Fibroblast of skin of left biceps (primary cell): ENCODE measurements at regions not wholly inside any gene's neighbourhood (a gene's known extent, or its start where the extent isn't known, plus 50 kb on each side); places are given as distances from the start of the nearest gene placed in this dataset.
"Not testable (repeated sequence)": the region's sequence is repeated elsewhere in the genome, so short reads cannot be mapped to it uniquely, and the experiment has no call there.

Experiments
- DNase-seq, 2 experiments: peaks; one replicate each; pipeline ENCODE4 v3.0.0-alpha.2; 2013; ENCODE audit warnings: low read depth in 2 of 2

DNA sequence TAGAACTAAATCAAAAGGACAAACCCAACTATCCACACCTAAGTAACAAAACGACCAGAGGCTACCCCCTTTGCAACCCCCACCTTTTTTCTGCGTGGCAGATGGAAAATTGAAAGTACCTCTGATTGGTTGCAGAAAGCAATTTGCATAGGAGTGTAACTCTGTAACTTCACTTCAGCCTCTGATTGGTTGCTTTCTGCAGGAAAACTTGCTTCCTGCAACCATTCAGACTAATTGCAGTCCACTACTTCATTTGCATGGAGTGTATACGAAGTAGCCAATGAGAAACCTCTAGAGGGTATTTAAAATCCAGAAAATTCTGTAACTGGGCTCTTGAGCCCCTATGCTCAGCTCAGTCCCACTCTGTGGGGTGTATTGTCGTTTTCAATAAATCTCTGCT lies 129.1 kb upstream of the OLIG3 start:
- no peak for DNase-seq

GRCh38 chr6:137625100-137625661 lies 131.0 kb upstream of the OLIG3 start:
- no peak for DNase-seq

- no peak for DNase-seq
Measured at GRCh38 chr6:137625808-137626207, 131.6 kb upstream of the OLIG3 start.

GRCh38 chr6:137630666-137631065 lies 136.5 kb upstream of the OLIG3 start:
- no peak for DNase-seq

GRCh38 chr6:137631323-137631722 lies 137.1 kb upstream of the OLIG3 start:
- DNase-seq: no peak

DNA sequence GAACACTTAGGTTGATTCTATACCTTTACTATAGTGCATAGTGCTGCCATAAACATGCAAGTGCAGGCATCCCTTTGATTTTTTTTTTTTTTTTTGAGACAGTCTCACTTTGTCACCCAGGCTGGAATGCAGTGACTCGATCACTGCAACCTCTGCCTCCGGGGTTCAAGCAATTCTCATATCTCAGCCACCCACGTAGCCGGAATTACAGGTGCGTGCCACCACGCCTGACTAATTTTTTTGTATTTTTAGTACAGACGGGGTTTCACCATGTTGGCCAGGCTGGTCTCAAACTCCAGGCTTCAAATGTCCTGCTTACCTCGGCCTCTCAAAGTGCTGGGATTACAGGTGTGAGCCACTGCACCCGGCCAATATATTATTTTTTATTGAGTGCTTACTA lies 140.0 kb upstream of the OLIG3 start:
- DNase-seq: not testable (repeated sequence)

- peak; percentile 96 to 97 for DNase-seq
Measured at GRCh38 chr6:137637121-137637520, 142.9 kb upstream of the OLIG3 start.

- no peak for DNase-seq
Measured at GRCh38 chr6:137638926-137639706, 144.9 kb upstream of the OLIG3 start.

- no peak for DNase-seq
Measured at GRCh38 chr6:137640086-137640485, 145.9 kb upstream of the OLIG3 start.

GRCh38 chr6:137641474-137642077 lies 147.4 kb upstream of the OLIG3 start:
- DNase-seq: peak; percentile 40 to 41

DNA sequence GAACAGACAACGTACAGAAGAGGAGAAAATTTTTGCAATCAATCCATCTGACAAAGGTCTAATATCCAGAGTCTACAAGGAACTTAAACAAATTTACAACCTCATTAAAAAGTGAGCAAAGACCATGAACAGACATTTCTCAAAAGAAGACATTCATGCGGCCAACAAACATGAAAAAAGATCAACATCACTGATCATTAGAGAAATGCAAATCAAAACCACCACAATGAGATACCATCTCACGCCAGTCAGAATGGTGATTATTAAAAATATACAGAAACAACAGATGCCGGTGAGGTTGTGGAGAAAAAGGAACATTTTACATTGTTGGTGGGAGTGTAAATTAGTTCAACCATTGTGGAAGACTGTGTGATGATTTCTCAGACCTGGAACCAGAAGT lies 149.0 kb upstream of the OLIG3 start:
- DNase-seq: not testable (repeated sequence)

- DNase-seq: not testable (repeated sequence)
Measured at GRCh38 chr6:137643644-137644043, 149.4 kb upstream of the OLIG3 start.

- DNase-seq: no peak
Measured at GRCh38 chr6:137645850-137646249, 151.7 kb upstream of the OLIG3 start.

DNA sequence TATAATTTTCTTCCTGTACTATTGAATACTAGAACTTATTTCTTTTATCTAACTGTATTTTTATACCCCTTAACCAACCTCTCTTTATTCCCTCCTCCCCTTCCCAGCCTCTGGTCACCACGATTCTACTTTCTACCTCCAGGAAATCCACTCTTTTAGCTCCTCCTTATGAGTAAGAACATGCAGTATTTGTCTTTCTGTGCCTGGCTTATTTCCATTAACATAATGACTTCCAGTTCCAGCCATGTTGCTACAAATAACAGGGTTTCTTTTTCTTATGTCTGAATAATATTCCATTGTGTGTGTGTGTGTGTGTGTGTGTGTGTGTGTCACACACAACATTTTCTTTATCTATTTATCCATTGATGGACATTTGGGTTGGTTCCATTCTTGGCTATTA lies 152.3 kb upstream of the OLIG3 start:
- no peak for DNase-seq

- DNase-seq: no peak
Measured at GRCh38 chr6:137647762-137648447, 153.7 kb upstream of the OLIG3 start.

DNA sequence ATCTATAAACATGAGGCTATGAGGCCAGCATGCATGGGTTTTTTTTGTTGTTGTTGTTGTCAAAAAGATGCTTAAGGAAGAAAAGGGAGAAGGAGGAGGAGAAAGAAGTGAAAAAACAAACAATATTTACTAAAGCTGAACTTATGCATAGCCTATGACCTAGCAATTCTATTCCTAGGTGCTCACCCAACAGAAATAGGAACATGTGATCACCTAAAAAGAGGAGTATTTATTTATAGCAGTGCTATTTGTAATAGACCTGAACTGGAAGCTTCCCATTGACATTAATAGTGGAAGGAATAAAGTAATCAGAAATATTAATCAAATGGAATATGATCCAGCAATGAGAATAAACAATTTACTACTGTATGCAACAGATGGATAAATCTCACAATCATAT lies 156.5 kb upstream of the OLIG3 start:
- DNase-seq: no peak

- no peak for DNase-seq
Measured at GRCh38 chr6:137651178-137651577, 157.0 kb upstream of the OLIG3 start.

GRCh38 chr6:137651591-137652335 lies 157.6 kb upstream of the OLIG3 start:
- DNase-seq: no peak

- no peak for DNase-seq
Measured at GRCh38 chr6:137652961-137653705, 158.9 kb upstream of the OLIG3 start.

- no peak for DNase-seq
Measured at GRCh38 chr6:137653706-137654059, 159.5 kb upstream of the OLIG3 start.

- DNase-seq: no peak
Measured at GRCh38 chr6:137654365-137654981, 160.3 kb upstream of the OLIG3 start.
